ENCODE measurements at regions not wholly inside any gene's neighbourhood (a gene's known extent, or its start where the extent isn't known, plus 50 kb on each side); places are given as distances from the start of the nearest gene placed in this dataset.

DNA sequence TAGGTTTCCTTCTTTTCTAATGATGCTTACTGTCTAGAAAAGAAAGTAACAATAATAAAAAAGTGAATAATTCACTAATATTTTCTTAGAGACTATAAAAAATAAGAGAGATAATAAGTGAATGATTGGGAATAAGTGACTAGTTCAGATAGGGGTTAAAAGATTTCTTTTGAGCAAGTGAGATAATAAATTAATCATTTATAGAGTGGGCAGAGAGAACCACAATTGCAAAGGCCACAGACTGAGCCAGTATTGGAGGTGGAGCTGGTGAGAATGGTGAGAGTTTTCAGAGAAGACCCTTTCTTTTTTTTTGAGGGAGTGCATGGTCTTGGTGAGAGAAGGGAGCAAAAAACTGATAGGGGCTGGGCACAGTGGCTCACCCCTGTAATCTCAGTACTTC lies 159.1 kb upstream of the SALL1 start:
- H3K27me3 ChIP-seq (ENCODE audit: insufficient read depth, low read depth): no peaks in the 10 kb centered on the region
- H3K4me1 ChIP-seq (replicated peaks; ENCODE audit: insufficient read depth): no peaks in the 10 kb centered on the region
- H3K4me2 ChIP-seq: no peak overlapping the region
- BruUV-seq (replicated peaks): no TSS peak
- no peak for DNase-seq
- CTCF ChIA-PET: no interaction called here
- H2AFZ ChIP-seq: no peak overlapping the region
- H3F3A ChIP-seq (ENCODE audit: insufficient read depth, low read depth): no peaks in the 10 kb centered on the region
- intact Hi-C loops (cut with micrococcal nuclease; ENCODE audit: unreplicated experiment): no loop called here
- no peaks in the 10 kb centered on the region for H4K20me1 ChIP-seq (ENCODE audit: insufficient read depth)
- no peaks in the 10 kb centered on the region for H3K9me2 ChIP-seq (ENCODE audit: insufficient read depth)
- H3K27ac ChIP-seq: no peak overlapping the region
- H3K9me3 ChIP-seq (ENCODE audit: insufficient read depth, low read depth): no peaks in the 10 kb centered on the region
- TF ChIP-seq EZH2 (IDR thresholded peaks at IDR 0.05; ENCODE audit: low read depth): no peak
- TF ChIP-seq, protein P1, sequence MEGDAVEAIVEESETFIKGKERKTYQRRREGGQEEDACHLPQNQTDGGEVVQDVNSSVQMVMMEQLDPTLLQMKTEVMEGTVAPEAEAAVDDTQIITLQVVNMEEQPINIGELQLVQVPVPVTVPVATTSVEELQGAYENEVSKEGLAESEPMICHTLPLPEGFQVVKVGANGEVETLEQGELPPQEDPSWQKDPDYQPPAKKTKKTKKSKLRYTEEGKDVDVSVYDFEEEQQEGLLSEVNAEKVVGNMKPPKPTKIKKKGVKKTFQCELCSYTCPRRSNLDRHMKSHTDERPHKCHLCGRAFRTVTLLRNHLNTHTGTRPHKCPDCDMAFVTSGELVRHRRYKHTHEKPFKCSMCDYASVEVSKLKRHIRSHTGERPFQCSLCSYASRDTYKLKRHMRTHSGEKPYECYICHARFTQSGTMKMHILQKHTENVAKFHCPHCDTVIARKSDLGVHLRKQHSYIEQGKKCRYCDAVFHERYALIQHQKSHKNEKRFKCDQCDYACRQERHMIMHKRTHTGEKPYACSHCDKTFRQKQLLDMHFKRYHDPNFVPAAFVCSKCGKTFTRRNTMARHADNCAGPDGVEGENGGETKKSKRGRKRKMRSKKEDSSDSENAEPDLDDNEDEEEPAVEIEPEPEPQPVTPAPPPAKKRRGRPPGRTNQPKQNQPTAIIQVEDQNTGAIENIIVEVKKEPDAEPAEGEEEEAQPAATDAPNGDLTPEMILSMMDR (conservative IDR thresholded peaks at IDR 0.05): no peak
- no peaks in the 10 kb centered on the region for H3K36me3 ChIP-seq (ENCODE audit: low read depth)
- H3K4me3 ChIP-seq: no peak overlapping the region
- no peaks in the 10 kb centered on the region for H3K79me2 ChIP-seq (ENCODE audit: low read depth)
- POLR2A ChIA-PET (ENCODE audit: unreplicated experiment): no interaction called here

DNA sequence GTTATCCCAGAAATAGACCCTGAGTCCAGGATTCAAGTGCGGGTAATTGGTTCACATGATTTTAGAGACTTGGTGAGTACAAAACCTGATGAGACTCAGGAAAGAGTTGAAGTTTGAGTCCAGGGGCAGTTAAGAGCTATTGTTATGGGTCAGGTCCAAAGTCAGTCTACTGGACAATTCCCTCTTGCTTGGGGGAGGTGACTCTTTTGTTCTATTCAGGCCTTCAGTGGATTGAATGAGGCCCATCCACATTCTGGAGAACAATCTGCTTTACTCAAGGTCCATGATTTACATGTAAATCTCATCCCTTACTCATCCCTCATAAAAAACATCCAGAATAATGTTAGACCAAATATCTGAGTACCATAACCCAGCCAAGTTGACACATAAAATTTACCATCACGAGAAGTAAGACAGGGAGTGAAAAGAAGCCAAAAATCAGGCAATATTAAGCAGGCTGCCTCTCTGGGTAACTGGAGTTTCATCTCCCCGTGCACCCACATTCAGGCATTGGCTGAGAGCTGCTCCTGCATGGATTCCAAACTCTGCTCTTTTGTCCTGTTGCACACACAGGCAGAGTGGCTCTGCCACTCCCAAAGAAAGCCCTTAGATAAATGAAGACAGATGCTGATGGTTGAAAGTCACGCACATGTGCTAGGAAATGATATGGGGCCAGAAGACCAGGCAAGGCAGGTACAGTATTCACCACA lies 156.0 kb upstream of the SALL1 start:
- no TSS peak for BruUV-seq (replicated peaks)
- no peaks in the 10 kb centered on the region for H3K9me2 ChIP-seq (ENCODE audit: insufficient read depth)
- no peaks in the 10 kb centered on the region for H3K36me3 ChIP-seq (ENCODE audit: low read depth)
- no peak for TF ChIP-seq EZH2 (IDR thresholded peaks at IDR 0.05; ENCODE audit: low read depth)
- TF ChIP-seq, protein P1 (conservative IDR thresholded peaks at IDR 0.05): no peak
- H3K4me3 ChIP-seq: no peak overlapping the region
- ChIA-PET POLR2A (ENCODE audit: unreplicated experiment) (no interaction called here), CTCF (no interaction called here)
- H3K4me1 ChIP-seq (replicated peaks; ENCODE audit: insufficient read depth): no peaks in the 10 kb centered on the region
- H3K4me2 ChIP-seq: no peak overlapping the region
- no peak overlapping the region for H3K27ac ChIP-seq
- no peaks in the 10 kb centered on the region for H3F3A ChIP-seq (ENCODE audit: insufficient read depth, low read depth)
- H3K79me2 ChIP-seq (ENCODE audit: low read depth): no peaks in the 10 kb centered on the region
- H3K27me3 ChIP-seq (ENCODE audit: insufficient read depth, low read depth): no peaks in the 10 kb centered on the region
- H2AFZ ChIP-seq: no peak overlapping the region
- no peaks in the 10 kb centered on the region for H3K9me3 ChIP-seq (ENCODE audit: insufficient read depth, low read depth)
- intact Hi-C loops (cut with micrococcal nuclease; ENCODE audit: unreplicated experiment): no loop called here
- DNase-seq: no peak
- no peaks in the 10 kb centered on the region for H4K20me1 ChIP-seq (ENCODE audit: insufficient read depth)

DNA sequence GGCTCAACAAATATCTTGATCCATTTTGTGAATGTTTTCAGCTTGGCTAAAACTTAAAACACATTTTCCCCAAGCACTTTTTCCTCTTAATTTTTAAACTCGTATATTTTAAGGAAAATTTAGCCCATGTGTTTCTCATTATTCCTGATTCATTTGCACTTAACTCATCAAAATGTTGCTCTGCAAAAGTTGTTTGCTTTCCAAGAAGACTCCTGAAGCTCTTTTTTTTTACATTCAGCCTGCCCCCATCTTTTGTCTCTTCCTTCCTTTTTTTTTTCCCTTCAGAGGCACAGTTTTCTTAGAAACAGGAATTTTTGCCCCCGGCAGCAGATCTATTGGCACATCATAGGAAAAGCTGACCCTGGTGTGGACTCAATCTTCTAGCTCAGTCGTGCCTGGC lies 155.0 kb upstream of the SALL1 start:
- ChIA-PET CTCF (no interaction called here), POLR2A (ENCODE audit: unreplicated experiment) (no interaction called here)
- intact Hi-C loops (cut with micrococcal nuclease; ENCODE audit: unreplicated experiment): no loop called here
- H3K4me2 ChIP-seq: no peak overlapping the region
- no peaks in the 10 kb centered on the region for H3F3A ChIP-seq (ENCODE audit: insufficient read depth, low read depth)
- H3K79me2 ChIP-seq (ENCODE audit: low read depth): no peaks in the 10 kb centered on the region
- H3K9me3 ChIP-seq (ENCODE audit: insufficient read depth, low read depth): no peaks in the 10 kb centered on the region
- no peak for TF ChIP-seq EZH2 (IDR thresholded peaks at IDR 0.05; ENCODE audit: low read depth)
- TF ChIP-seq, protein P1 (conservative IDR thresholded peaks at IDR 0.05): no peak
- no peaks in the 10 kb centered on the region for H3K36me3 ChIP-seq (ENCODE audit: low read depth)
- H3K4me3 ChIP-seq: no peak overlapping the region
- H4K20me1 ChIP-seq (ENCODE audit: insufficient read depth): no peaks in the 10 kb centered on the region
- no peaks in the 10 kb centered on the region for H3K4me1 ChIP-seq (replicated peaks; ENCODE audit: insufficient read depth)
- H3K9me2 ChIP-seq (ENCODE audit: insufficient read depth): no peaks in the 10 kb centered on the region
- H3K27me3 ChIP-seq (ENCODE audit: insufficient read depth, low read depth): no peaks in the 10 kb centered on the region
- no peak for DNase-seq
- no peak overlapping the region for H3K27ac ChIP-seq
- no TSS peak for BruUV-seq (replicated peaks)
- H2AFZ ChIP-seq: no peak overlapping the region
